Frontal cortex (tissue), 3 donors: ENCODE measurements at regions not wholly inside any gene's neighbourhood (a gene's known extent, or its start where the extent isn't known, plus 50 kb on each side); places are given as distances from the start of the nearest gene placed in this dataset.

Experiments
- DNase-seq, 2 donors: peaks; one replicate each; pipeline ENCODE4 v3.0.0; 2012; ENCODE audit warnings: low spot score in 2 of 2
- FAIRE-seq: peaks from 2 replicates; lab custom pipeline; 2012; peaks lifted over from hg19 to GRCh38; lab: Jason Lieb, UNC
- donor health status: control.
- donor health status: control.
- donor health status: control.

DNA sequence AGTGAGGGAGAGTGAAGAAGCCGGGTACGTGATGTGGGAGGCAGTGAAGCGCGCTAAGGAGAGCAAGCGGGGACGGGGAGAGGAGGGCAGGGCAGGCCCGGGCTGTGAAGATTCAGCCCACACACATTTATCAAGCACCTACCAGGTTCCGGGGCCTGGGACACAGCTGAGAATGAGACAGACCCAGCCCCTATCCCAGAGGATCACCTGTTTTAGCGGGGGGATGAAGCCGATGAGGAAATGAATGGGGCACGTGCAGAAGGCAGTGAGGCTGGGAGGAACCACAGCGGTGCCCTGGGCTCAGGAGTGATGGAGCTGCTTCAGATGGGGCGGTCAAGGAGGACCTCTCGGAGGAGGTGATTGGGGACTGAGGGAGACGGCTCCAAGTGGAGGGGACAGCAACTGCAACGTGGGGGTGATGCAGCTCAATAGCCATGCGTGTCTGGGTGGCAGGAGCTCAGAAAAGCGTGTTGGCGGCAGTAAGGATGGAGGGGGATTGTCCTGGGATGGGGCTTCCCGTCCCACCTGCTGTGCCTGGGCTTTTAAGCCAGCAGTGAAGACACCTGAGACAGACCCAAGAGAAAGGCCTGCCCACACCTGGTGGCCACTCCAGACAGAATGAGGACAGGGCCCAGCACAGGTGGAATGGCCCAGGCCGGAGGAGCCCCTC, 77.5 kb upstream of the UNC5A start:
- DNase-seq (no peak), FAIRE-seq (no peak)

DNA sequence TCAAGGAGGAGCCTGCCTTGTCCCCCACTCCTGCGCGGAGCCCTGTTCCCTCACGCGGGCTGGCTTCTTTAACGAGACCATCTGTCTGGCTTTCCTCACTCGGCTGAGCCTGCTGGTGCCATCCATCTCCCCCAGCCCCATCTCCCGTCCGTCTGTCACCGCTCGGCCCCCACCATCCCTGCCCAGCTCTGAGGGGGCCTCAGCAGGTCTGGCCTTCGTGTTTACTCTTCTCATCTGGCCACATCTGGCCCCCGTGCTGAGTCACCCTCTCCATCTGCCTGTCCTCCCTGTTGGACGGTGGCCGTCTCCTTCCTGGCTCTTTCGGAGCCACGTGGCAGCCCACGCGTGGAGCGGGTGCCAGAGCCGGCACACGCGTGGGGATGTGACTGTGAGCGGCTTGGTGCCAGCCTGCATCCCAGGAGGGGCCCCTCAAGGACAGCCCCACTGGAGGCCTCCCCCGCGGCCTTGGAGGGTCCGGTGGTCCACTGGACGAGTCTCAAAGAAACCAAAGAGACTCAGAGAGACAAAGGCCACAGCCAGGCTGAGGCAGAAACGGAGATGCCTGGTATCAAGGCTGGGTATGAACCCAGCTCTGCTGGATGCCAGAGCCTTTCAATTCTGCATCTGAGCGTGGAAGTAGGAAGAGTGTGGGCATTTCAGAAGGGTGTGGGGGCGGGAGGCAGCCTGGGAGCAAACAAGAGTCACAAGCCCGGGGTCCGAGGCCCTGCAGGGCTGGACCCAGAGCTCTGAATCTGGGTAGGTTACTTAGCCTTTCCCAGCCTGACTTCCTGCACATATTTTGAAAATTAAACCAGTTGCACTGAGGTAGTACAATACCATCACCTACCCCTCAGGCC, 76.7 kb upstream of the UNC5A start:
- no peak for FAIRE-seq
- DNase-seq, result no peak

DNA sequence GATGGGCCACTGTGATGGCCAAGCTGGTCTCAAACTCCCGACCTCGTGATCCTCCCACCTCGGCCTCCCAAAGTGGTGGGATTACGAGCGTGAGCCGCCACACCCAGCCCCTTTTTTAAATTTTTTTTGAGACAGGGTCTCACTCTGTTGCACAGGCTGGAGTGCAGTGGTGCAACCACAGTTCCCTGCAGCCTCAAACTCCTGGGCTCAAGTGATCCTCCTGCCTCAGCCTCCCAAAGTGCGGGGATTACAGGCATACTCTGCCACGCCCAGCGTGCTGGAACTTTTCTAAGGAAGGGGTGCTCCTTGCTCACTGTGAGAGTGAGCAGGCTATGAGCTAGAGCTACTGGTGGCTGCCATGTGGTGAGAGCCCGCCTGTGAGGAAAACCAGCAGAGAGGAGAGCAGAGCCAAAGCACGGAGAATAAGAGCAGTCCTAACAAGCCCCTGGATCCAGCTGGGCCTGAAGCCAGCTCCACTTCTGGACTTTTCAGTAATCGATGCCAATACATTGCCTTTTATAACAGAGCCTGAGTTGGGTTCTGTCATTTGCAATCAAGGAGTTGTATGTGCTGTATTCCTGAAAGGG, 75.5 kb upstream of the UNC5A start:
- DNase-seq (no peak), FAIRE-seq (no peak)

DNA sequence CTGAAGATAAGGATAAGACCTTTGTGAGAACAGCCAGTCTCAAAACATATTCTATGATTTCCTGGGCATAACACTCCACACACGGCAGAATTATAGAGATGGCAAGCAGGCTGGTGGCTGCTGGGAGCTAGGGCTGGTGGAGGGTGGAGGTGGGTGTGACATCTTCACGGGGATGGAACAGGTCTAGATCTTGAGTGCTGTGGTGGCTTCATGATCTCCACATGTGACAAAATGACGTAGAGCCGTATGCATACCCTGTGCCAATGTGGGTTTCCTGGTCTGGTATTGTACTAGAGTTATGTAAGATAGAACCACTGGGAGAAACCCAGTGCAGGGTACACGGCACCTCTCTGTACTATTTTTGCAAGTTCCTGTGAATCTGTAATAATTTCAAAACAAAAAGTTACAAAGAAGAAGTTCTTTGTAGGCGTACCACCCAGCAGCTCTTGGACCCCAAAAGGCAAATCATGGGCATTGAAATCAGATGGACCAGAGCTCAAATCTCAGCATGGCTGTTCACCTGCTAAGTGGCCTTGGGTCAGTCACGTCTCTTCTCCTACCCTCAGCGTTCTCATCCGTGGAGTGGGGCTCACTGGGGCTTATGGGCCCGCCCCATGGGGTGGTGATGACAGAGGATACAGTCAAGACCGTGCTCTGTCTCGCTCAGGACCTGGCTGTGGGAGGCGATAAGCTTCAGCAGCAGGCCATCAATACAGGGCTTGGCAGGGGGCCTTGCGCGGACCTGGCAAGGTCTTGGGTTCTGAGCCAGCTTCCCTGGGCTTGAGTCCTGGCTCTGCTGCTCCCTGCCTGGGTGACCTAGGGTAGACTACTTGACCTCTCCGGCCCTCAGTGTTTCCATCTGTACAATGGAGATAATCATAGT, 74.7 kb upstream of the UNC5A start:
- no peak for FAIRE-seq
- DNase-seq, result no peak

DNA sequence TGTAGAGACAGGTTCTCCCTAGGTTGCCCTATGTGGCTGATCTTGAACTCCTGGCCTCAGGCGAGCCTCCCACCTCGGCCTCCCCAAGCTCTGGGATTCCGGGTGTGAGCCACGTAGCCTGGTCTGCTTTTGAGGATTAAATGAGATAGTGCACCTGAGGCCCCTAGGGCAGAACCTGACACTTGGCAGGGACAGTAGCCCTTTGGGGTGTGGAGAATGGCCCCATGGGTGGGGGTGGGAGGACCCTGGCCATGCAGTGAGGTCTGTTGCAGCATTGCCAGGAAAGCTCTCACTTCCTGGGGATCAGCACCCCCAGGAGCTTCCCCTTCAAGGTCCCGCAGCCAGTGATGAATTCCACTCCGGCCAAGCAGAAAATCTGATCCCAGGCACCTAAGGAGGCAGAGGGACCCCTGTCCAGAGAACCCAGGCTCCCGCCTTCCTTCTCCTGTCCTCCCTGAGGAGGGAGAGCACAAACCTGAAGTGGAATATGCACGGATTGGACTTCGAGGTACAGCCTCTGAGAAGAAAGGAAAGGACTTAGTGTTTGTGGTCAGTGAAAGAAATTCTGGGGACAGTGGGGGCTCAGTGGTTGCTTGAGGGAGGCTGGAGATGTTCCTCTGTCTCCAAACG, 73.9 kb upstream of the UNC5A start:
- FAIRE-seq (no peak), DNase-seq (no peak)

DNA sequence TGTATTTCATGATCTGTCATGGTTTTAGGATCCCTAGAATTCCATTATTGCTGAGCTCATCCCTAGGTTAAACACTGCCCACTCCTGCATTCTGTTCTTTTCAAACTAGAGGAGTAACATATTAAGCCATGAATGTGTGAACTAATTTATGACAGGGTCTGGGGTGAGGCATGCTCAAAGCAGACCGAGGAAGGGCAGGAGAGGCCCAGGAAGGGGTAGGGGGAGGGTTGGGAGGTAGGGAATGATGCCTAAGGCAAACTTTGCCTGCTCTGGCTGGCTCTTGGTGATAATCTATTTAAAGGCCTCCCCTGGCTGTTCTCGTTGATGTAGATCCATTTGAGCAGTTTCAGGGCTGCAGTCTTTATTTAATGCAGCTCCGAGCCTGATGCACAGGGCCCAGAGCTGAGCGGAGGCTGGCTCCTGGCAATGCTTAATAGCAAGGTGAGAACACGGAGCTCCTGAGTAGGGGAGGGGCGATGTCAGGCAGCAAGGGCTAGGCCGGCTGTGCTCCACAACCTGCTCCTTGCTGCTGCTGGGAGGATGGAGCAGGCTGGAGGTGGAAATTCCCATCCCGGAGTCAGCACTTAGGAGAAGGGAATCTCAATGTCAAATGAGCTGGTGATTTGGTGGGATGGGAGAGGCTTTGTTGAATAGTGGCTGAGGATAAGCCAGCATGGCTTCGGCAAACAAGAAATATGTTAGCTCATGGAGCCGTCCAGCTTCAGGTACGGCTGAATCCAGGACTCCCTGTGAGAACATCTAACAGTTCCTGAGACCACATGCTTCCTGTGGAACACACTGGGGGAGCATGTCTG, 73.2 kb upstream of the UNC5A start:
- FAIRE-seq, result no peak
- DNase-seq, result no peak

DNA sequence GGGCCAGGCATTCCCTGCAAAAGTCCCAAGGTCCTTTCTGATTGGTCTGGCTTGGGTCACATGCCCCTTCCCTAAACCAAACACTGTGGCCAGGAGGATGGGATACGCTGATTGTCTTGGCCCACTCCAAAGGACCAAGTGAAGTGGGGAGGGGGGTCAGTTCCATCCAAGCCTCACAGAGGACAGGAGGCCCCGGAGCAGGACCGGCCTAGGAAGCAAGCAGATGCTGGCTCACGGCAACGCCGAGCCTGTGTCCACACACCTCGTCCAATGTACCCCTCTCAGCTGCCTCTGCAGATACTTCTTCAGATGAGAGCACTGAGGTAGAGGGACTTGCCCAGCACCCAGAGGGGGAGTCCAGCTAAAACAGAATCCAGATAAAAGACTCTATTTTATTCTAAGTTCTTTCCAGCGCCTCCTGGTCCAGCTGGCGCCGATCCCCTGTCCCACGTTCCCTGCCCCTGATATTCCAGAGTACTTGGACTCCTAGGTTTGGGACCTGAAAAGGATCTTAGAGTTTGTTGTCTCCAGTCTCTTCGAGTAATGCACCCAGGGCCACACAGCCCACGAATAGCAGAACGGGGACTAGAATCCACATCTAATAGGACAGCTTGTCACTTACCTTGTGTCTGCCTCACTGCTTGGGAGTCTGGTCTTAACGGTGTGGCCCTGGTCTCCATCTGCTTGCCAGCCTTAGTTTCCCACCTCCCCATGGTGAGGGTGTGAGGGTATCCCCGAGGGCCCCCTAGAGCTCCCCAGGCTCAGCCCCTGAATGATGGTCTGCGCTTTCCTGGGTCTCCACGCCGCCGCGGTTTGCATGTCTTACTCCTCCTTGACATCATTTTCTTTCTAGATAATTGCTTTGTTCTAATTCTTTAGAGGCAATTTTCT, 72.4 kb upstream of the UNC5A start:
- no peak for FAIRE-seq

DNA sequence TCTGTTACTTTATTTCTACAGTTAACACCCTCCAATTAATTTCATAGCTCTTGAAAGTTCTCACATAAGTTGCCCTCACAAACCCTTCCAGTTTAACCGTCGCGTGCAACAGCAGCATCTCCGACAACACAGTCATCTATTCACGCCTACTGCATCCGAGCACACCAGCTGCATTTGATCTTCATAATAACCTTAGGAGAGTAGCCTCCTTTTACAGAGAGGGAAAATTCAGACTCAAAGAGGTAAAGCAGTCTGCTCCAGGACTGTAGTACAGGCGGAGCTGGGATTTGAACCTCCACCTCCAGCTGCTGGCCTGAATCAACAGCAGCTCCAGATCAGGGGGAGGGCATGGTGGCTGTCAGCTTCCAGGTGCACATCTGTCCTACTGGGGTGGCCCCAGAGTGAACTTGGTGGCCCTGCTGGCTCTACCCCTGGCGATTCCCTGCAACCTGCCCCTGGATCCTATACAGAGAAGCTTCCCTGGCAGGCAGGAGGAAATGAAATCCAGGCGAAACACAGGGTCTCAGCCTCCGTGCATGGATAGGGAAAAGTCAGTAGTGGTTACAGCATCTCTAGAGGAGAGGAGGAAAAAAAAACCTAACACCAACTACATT, 71.6 kb upstream of the UNC5A start:
- no peak for FAIRE-seq
- no peak for DNase-seq

More for the DNA sequence above, 72.4 kb upstream of the UNC5A start:
- DNase-seq, result no peak

DNA sequence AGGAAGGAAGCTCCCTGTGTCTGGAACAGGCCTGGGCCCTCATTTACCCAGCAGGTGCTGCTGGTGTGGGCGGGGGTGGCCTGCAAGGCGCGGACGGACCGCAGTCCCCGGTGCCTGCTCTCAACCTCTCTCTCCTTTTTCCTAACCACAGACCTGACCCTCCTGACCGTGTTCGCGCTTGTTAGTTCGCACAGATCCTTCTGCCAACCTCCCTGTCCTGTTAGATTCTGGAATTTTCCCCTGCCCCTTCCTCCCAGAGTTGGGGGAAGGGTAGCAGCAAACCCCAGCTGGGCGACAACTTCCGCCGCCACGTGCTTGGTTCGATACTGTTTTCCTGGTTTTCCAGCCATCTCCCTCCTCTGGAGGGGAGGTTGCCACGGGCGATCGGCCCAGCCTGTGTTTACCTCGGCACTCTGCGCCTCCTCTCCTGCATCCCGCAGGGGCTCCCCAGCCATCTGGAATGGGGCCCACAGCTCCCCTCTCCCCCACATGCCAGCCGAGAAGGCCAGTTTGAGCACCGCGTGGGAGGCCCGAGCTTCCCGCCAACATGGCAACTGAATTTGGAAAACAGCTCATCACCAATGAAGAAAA, 70.8 kb upstream of the UNC5A start:
- DNase-seq (no peak), FAIRE-seq (no peak)

DNA sequence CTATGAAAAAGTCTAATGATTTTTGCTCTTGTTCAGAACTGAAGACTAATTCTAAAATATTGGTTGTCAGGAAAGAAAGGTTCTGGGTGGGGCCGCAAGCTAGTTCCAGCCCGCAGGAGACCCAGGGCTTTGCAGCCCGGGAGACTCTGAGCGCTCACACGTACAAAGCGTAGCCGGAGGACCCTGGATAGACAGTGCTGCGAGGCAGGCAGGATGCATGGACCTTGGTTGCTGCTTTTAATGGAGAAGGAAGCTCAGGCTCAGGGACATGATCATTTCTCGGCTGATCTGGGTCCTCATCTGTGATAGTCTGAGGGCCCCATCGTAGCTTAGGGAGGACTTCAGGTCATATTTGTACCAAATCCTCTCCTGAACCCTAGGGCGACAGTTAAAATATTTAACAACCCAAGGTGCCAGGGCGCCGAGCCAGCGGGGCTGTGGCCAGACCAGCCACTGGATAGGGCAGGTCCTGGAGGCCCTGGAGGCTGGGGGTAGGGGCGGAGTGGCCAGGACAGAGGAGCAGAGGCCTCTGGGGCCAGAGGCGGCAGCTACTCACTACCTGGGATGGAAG, 70.1 kb upstream of the UNC5A start:
- FAIRE-seq (no peak), DNase-seq (no peak)

DNA sequence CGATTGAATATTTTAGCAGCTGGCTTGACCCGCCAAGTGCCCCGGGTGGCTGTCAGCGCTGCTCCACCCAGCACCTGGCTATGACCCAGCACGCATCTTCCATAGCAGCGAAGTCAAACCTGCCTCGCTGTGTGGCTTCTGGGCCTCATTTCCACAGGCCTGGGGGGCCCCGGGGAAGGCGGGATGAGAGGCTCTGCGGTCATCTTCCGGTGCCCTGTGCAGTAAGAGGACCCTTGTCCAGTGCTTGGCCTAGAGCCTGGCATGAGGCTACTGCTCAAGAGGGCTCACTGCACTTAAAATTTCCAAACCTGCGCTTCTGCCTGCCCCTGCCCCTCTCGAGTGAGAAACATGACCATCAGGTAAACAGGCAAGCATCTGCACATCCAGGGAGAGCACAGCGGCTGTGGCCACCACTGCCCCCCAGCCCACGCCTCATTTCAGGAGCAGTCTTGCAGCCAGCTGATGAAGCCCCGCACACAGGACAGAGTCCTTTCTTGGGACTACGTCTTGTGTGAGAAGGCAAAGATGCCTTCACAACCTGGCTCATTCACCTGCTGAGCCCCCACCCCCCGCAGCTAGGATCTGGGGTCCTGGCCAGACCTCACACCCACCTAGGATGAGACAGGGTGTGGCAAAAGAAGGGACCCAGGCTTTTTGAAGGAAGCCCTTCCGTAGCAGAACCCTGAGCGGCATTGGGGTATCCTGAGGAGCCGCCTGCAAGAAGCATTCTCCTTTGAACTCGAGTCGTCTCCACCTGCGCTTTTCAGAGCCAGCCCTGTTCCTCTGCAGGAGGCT, 69.5 kb upstream of the UNC5A start:
- DNase-seq (no peak), FAIRE-seq (no peak)

DNA sequence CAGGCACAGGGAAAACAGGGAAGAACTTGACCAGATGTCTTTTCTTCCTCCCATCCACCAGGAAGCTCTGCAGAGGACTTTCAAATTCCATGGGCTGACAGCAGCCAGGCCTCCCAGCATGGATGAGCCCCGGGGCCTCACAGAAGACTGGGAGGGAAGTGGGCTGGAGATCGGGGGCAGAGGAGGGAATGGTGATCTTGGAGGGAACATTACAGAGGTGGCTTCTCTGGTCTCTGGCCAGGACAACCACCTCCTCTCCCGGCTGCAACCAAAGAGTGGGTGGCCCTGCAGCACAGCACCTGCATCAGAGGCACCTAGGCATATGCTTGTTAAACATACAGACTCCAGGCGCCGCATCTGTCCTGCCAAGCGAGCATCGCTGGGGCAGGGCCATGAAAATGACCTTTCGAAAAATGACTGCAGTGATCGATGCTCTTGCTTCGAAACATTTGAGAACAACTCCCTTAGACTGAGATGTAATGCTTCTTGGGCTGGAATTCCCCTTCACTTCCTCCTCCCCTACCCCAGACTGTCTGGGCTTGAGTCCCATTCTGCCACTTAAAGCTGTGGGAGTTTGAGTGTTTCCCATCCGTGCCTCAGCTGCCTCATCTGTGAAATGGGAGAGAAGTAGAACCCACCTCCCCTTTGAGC, 68.7 kb upstream of the UNC5A start:
- no peak for FAIRE-seq

DNA sequence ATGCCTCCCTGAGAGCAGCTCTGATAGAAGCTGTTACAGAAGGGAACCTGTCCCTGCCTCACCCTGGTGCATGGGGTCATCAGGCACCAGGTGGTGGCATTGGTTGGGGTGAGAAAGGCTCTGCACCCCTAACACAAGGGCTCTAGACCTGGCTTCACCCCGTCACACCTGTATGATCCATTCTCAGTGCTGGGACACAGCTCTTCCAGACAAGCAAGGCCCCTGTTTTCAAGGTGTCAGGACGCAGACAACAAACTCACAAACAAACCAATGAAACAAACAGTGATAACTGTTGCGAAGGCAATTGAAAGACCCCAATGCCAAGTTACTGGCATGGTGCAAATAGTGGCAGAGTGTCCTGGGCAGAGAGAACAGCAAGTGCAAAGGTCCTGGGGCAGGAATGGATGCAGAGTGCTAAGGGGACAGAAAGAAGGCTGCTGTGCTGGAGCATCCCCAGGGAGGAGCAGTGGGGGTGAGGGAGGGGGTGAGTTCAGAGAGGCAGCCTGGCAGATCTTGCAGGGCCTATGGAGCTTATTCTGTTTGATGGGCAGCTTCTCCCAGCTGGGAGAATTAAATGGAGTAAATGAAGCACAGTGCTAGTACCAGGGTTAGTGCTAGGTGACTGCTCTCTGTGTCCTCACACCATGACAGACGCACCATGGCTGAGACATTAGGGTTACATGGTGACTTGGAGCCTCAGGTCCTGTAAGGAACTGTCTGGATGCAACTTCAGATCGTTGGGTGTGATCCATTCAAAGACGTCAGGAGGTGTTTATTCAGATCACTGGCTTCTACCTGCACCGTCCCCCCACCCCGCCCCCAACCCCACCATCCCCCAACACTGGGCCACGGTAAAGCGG, 67.9 kb upstream of the UNC5A start:
- FAIRE-seq (no peak), DNase-seq (no peak)

More for the DNA sequence above, 68.7 kb upstream of the UNC5A start:
- no peak for DNase-seq

DNA sequence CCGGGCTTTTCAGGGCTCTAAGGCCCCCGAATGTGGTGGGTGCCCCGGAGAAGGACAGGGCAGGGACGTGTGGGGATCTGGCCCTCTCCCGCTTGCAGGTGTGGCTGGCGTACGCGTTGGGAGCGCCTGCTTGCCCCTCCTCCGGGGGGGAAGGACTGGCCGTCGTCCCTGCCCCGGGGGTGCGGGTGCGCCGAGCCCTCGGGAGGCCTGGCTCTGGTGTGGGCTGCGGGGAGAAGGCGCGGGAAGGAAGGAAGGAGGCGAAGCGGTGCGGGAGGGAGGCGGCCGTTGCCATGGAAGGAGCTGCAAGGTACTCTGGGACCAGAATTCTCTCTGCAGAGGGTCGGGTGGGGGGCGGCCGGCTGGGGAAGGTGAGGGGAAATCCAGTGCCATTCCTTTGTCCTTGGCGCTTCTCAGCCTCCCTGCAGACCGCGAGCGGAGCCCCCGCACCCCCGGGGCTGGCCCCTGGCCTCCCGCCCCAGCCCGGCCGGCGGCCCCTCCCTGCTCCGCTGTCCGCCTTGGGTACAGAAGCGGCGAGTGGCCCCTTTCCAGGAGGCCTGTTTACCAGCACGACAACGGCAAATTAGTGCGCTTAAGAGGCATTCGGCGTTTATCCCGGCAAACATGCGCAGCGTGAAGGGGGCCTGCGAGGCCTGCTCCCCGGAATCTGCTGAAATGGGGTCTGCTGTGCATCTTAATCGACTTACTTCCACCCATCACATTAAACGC, 67.1 kb upstream of the UNC5A start:
- DNase-seq (no peak), FAIRE-seq (no peak)
